ENCODE measurements at regions not wholly inside any gene's neighbourhood (a gene's known extent, or its start where the extent isn't known, plus 50 kb on each side); places are given as distances from the start of the nearest gene placed in this dataset.

- no peak for DNase-seq
These were observed 178.9 kb downstream of the OLFM4 start for GRCh38 chr13:53207556-53207955.

- DNase-seq, result no peak
These were observed 185.8 kb downstream of the OLFM4 start for GRCh38 chr13:53214433-53214832.

GRCh38 chr13:53215563-53215962 is 186.9 kb downstream of the OLFM4 start:
- DNase-seq, result no peak

- DNase-seq, result no peak
These were observed 188.2 kb downstream of the OLFM4 start for GRCh38 chr13:53216773-53217172.

GRCh38 chr13:53217194-53217593 is 188.6 kb downstream of the OLFM4 start:
- DNase-seq, result no peak

GRCh38 chr13:53220038-53220437 is 191.4 kb downstream of the OLFM4 start:
- DNase-seq, result no peak

- DNase-seq, result no peak
These were observed 209.1 kb downstream of the OLFM4 start for GRCh38 chr13:53237696-53238095.

GRCh38 chr13:53238261-53238660 is 209.6 kb downstream of the OLFM4 start:
- no peak for DNase-seq

- DNase-seq, result no peak
These were observed 211.9 kb downstream of the OLFM4 start for GRCh38 chr13:53240401-53241025.

- no peak for DNase-seq
These were observed 213.3 kb downstream of the OLFM4 start for GRCh38 chr13:53241891-53242348.

GRCh38 chr13:53249236-53249635 is 220.6 kb downstream of the OLFM4 start:
- DNase-seq, result no peak

- DNase-seq, result no peak
These were observed 221.8 kb downstream of the OLFM4 start for GRCh38 chr13:53250272-53250875.

GRCh38 chr13:53250977-53251376 is 222.4 kb downstream of the OLFM4 start:
- no peak for DNase-seq

- no peak for DNase-seq
These were observed 225.9 kb downstream of the OLFM4 start for GRCh38 chr13:53254500-53254899.

GRCh38 chr13:53255795-53256194 is 227.2 kb downstream of the OLFM4 start:
- no peak for DNase-seq

GRCh38 chr13:53260594-53260993 is 232.0 kb downstream of the OLFM4 start:
- no peak for DNase-seq

GRCh38 chr13:53264751-53265385 is 236.3 kb downstream of the OLFM4 start:
- no peak for DNase-seq

- no peak for DNase-seq
These were observed 238.1 kb downstream of the OLFM4 start for GRCh38 chr13:53266757-53267156.

GRCh38 chr13:53269634-53270033 is 241.0 kb downstream of the OLFM4 start:
- no peak for DNase-seq

GRCh38 chr13:53272873-53273272 is 244.3 kb downstream of the OLFM4 start:
- no peak for DNase-seq

- no peak for DNase-seq
These were observed 247.7 kb downstream of the OLFM4 start for GRCh38 chr13:53276265-53276664.

- no peak for DNase-seq
These were observed 253.1 kb downstream of the OLFM4 start for GRCh38 chr13:53281677-53282076.

- no peak for DNase-seq
These were observed 257.4 kb downstream of the OLFM4 start for GRCh38 chr13:53285896-53286430.

GRCh38 chr13:53298396-53298795 is 269.8 kb downstream of the OLFM4 start:
- no peak for DNase-seq
